GM12878 (cell line): ENCODE measurements at regions not wholly inside any gene's neighbourhood (a gene's known extent, or its start where the extent isn't known, plus 50 kb on each side); places are given as distances from the start of the nearest gene placed in this dataset.

Source experiments
- BCL11A ChIP-seq: IDR thresholded peaks from 2 replicates; pipeline ENCODE4 v1.6.1; 2011; ENCODE audit warnings: low read depth, low read length
- BMI1 ChIP-seq: fragments of 450-650 bp; IDR thresholded peaks from 2 replicates; pipeline ENCODE4 v1.6.1; 2016; ENCODE audit warnings: mild to moderate bottlenecking, moderate library complexity, borderline replicate concordance
- DPF2 ChIP-seq: fragments of 450-650 bp; IDR thresholded peaks from 2 replicates; pipeline ENCODE4 v1.6.1; 2017; ENCODE audit warnings: mild to moderate bottlenecking
- FOS ChIP-seq: IDR thresholded peaks from 3 replicates; pipeline ENCODE4 v1.6.1; 2011; ENCODE audit warnings: borderline replicate concordance; ENCODE audit not compliant: insufficient read length; ENCODE audit errors: extremely low read depth
- POLR2A ChIP-seq: IDR thresholded peaks from 2 replicates; pipeline ENCODE4 v1.6.1; 2011; ENCODE audit warnings: low read depth, mild to moderate bottlenecking, low read length
- POLR2AphosphoS5 ChIP-seq: IDR thresholded peaks from 2 replicates; pipeline ENCODE4 v1.6.1; 2011; ENCODE audit warnings: mild to moderate bottlenecking, low read length, inconsistent platforms
- RCOR1 ChIP-seq: conservative IDR thresholded peaks from 2 replicates; pipeline ENCODE4 v1.6.1; 2012; ENCODE audit warnings: low read depth, low read length, improper control_type of control experiment
- RFX5 ChIP-seq: IDR thresholded peaks from 2 replicates; pipeline ENCODE4 v1.6.1; 2011; ENCODE audit warnings: low read depth, low read length, improper control_type of control experiment
- ZSCAN29 ChIP-seq: fragments of 450-650 bp; IDR thresholded peaks from 2 replicates; pipeline ENCODE4 v1.6.1; 2017; ENCODE audit warnings: mild to moderate bottlenecking, moderate library complexity
- TF ChIP-seq, protein P1 (sequence below): IDR thresholded peaks from 2 replicates; pipeline ENCODE4 v1.6.1; 2012; ENCODE audit warnings: low read length, inconsistent platforms
- TF ChIP-seq, protein P2 (sequence below), 3 experiments: IDR thresholded peaks in 2 of 3; conservative IDR thresholded peaks in 1 of 3; 2 replicates each; pipeline ENCODE4 v1.5.1; 2011; ENCODE audit warnings: low read depth in 3 of 3, low read length in 3 of 3, mild to moderate bottlenecking in 3 of 3, control low read depth in 2 of 3, moderate library complexity in 2 of 3, inconsistent platforms in 1 of 3, mixed read lengths in 1 of 3; ENCODE audit not compliant: control insufficient read depth in 2 of 3, insufficient read depth in 1 of 3; ENCODE audit errors: extremely low read depth in 1 of 3
- TF ChIP-seq, protein P3 (sequence below): IDR thresholded peaks from 2 replicates; pipeline ENCODE4 v1.6.1; 2012; ENCODE audit warnings: low read depth, low read length, improper control_type of control experiment

DNA sequence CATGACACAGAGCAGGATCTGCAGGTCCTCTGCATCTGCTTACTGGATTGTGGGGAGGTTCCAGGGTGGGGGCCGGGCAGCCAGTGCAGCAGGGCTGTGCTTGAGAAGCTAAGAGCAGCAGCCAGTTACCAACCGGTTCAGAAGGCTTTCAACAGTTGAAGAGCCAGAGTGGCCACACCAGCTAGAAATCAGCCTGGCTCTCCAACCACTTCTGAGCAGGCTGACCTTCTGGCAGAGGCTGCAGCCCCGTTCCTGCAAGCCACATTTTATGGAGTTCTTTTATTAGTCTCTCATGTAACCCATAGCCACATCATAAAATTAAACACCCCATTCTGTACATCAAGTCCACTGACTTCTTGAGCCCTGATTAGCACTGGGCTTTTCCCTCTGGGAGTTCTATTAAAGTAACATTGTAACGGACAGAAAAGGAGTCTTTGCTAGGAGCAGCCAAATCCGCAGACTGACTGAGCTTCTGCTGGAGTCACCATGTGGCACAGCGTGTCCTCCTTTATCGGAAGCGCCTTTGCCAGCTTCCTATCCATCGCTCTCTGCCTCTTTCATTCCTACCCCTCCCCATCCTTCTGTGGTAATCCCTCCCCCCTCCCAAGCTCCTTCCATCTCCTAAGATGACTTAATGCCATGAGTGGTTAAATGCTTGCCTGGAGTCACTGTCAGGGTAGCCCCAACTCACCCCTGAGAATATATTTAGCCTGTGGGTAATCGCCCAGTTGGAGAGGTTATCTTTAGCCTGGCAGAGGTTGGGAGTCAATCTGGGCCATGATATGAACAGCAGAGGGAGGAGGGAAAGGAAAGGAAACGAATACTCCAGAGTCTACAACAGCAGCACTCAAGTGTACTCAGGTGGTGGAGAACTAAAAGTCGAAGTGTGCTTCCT is 138.5 kb upstream of the HES1 start:
- no peak for TF ChIP-seq RFX5
- no peak for TF ChIP-seq POLR2A
- TF ChIP-seq, protein P1, sequence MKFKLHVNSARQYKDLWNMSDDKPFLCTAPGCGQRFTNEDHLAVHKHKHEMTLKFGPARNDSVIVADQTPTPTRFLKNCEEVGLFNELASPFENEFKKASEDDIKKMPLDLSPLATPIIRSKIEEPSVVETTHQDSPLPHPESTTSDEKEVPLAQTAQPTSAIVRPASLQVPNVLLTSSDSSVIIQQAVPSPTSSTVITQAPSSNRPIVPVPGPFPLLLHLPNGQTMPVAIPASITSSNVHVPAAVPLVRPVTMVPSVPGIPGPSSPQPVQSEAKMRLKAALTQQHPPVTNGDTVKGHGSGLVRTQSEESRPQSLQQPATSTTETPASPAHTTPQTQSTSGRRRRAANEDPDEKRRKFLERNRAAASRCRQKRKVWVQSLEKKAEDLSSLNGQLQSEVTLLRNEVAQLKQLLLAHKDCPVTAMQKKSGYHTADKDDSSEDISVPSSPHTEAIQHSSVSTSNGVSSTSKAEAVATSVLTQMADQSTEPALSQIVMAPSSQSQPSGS, result no peak
- TF ChIP-seq ZSCAN29, result no peak
- TF ChIP-seq, protein P2, sequence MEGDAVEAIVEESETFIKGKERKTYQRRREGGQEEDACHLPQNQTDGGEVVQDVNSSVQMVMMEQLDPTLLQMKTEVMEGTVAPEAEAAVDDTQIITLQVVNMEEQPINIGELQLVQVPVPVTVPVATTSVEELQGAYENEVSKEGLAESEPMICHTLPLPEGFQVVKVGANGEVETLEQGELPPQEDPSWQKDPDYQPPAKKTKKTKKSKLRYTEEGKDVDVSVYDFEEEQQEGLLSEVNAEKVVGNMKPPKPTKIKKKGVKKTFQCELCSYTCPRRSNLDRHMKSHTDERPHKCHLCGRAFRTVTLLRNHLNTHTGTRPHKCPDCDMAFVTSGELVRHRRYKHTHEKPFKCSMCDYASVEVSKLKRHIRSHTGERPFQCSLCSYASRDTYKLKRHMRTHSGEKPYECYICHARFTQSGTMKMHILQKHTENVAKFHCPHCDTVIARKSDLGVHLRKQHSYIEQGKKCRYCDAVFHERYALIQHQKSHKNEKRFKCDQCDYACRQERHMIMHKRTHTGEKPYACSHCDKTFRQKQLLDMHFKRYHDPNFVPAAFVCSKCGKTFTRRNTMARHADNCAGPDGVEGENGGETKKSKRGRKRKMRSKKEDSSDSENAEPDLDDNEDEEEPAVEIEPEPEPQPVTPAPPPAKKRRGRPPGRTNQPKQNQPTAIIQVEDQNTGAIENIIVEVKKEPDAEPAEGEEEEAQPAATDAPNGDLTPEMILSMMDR (IDR thresholded peaks at IDR 0.05 in 2 of 3, conservative IDR thresholded peaks at IDR 0.05 in 1 of 3; ENCODE audit: control insufficient read depth in 2 of 3, extremely low read depth in 1 of 3, insufficient read depth in 1 of 3, low read depth in 3 of 3, low read length in 3 of 3), result no peak
- TF ChIP-seq BMI1, result no peak
- TF ChIP-seq, protein P3, sequence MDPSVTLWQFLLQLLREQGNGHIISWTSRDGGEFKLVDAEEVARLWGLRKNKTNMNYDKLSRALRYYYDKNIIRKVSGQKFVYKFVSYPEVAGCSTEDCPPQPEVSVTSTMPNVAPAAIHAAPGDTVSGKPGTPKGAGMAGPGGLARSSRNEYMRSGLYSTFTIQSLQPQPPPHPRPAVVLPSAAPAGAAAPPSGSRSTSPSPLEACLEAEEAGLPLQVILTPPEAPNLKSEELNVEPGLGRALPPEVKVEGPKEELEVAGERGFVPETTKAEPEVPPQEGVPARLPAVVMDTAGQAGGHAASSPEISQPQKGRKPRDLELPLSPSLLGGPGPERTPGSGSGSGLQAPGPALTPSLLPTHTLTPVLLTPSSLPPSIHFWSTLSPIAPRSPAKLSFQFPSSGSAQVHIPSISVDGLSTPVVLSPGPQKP, result no peak
- TF ChIP-seq POLR2AphosphoS5, result no peak
- TF ChIP-seq RCOR1, result no peak
- TF ChIP-seq BCL11A, result no peak
- TF ChIP-seq FOS, result no peak
- TF ChIP-seq DPF2, result no peak
